Thoracic aorta (tissue), 2 donors: ENCODE measurements at regions not wholly inside any gene's neighbourhood (a gene's known extent, or its start where the extent isn't known, plus 50 kb on each side); places are given as distances from the start of the nearest gene placed in this dataset.

Source experiments
- ATAC-seq: fragments of 150-250 bp; one replicate; pipeline ENCODE4 v1.8.0; 2017; ENCODE audit warnings: low read depth; ENCODE audit not compliant: insufficient number of reproducible peaks, low FRiP score
- DNase-seq: peaks from one replicate; pipeline ENCODE4 v3.0.0-alpha.2; 2020; ENCODE audit warnings: low spot score
- H3K27ac ChIP-seq, 2 donors: fragments of 200-600 bp; sonication (generic); 1 replicate in 1 of 2; 2 replicates in 1 of 2; pipeline ENCODE4 v1.5.1; 2016; ENCODE audit warnings: mild to moderate bottlenecking in 2 of 2, moderate library complexity in 2 of 2
- H3K27me3 ChIP-seq: fragments of 200-600 bp; sonication (generic); replicated peaks from 2 replicates; pipeline ENCODE4 v1.6.0; 2016; ENCODE audit warnings: mild to moderate bottlenecking; ENCODE audit not compliant: insufficient read depth
- H3K36me3 ChIP-seq: fragments of 200-600 bp; sonication (generic); one replicate; pipeline ENCODE4 v1.5.1; 2016
- H3K4me1 ChIP-seq, 2 donors: fragments of 200-600 bp; sonication (generic); 1 replicate in 1 of 2; 2 replicates in 1 of 2; pipeline versions ENCODE4 v1.5.1 to v1.6.0; 2016; ENCODE audit warnings: low read depth in 2 of 2, mild to moderate bottlenecking in 1 of 2; ENCODE audit not compliant: control insufficient read depth in 1 of 2
- H3K4me3 ChIP-seq: fragments of 200-600 bp; sonication (generic); 2 replicates; pipeline ENCODE4 v1.5.1; 2016; ENCODE audit warnings: mild to moderate bottlenecking
- H3K9me3 ChIP-seq: fragments of 200-600 bp; sonication (generic); 2 replicates; pipeline ENCODE4 v1.5.1; 2016
- TF ChIP-seq, protein P1 (sequence below): fragments of 200-600 bp; sonication (generic); IDR thresholded peaks from one replicate; pipeline ENCODE4 v1.5.1; 2019; ENCODE audit warnings: antibody characterized with exemption

DNA sequence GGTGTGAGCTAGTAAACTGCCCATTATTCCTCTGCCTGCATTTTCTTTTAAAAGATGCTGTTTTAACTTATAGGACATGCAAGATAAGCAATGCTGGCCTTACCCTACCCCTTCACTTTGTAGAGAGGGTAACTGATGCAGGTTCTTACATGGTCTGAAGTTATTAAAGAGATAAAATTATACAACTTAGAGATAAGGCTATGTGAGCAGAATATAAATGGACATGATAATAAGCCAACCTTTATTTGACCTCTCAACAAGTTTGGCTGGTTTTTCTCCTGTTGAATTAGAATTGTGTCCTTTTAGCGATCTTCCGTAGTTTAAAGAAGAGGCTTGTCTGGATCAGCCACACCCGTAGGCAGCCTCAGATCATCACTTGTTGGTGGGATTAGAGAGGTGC, 377.0 kb downstream of the BTBD3 start:
- Histone ChIP-seq H3K4me1 (no peaks in the 10 kb centered on the region), H3K27me3 (no peaks in the 10 kb centered on the region), H3K36me3 (no peaks in the 10 kb centered on the region), H3K27ac (no peak overlapping the region), H3K9me3 (peaks cover 6% of the 10 kb centered on the region), H3K4me3 (no peak overlapping the region)
- ATAC-seq (no peak), DNase-seq (no peak)
- TF ChIP-seq, protein P1, sequence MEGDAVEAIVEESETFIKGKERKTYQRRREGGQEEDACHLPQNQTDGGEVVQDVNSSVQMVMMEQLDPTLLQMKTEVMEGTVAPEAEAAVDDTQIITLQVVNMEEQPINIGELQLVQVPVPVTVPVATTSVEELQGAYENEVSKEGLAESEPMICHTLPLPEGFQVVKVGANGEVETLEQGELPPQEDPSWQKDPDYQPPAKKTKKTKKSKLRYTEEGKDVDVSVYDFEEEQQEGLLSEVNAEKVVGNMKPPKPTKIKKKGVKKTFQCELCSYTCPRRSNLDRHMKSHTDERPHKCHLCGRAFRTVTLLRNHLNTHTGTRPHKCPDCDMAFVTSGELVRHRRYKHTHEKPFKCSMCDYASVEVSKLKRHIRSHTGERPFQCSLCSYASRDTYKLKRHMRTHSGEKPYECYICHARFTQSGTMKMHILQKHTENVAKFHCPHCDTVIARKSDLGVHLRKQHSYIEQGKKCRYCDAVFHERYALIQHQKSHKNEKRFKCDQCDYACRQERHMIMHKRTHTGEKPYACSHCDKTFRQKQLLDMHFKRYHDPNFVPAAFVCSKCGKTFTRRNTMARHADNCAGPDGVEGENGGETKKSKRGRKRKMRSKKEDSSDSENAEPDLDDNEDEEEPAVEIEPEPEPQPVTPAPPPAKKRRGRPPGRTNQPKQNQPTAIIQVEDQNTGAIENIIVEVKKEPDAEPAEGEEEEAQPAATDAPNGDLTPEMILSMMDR = no peak

DNA sequence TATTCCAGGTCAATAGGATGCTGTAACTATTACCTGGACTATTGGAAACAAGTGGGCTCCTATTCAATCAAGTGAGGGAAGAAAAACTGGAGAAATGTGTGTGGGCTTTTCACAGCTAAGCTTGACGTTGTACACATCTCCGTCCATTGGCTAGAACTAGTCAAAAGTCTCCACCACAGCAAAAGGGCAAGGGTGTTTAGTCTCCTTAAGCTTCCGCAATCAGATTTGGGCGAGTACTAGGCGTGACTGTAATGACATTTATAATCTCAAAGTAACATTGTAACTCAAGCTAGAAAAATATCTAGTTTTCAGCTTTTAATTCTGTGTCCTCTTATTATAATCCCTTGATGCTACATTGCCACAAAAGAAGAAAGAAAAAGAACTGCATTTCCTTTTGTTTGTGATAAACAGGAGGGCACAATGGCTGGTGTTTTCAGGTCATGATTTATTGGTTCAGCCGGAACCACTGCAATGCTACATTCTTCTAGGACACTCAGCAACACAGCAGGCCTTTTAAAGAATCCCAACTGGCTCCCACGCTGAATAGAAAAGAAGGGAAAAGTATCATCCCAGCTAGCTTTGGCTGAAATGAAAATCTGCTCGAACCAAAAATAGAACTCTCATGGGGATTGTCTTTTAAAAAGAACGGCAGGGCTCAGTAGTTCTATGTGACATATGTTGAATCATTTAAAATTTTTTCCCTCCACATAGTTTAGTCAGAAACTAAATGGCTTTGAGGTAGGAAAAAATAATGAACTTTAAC, 387.7 kb downstream of the BTBD3 start:
- no peaks in the 10 kb centered on the region for H3K4me1 ChIP-seq
- H3K4me3 ChIP-seq = no peak overlapping the region
- H3K9me3 ChIP-seq = no peaks in the 10 kb centered on the region
- no peaks in the 10 kb centered on the region for H3K27me3 ChIP-seq
- ATAC-seq = no peak
- no peaks in the 10 kb centered on the region for H3K36me3 ChIP-seq
- DNase-seq = no peak
- TF ChIP-seq, protein P1 = no peak
- H3K27ac ChIP-seq = no peak overlapping the region

GRCh38 chr20:12306107-12306506, 388.4 kb downstream of the BTBD3 start:
- H3K4me1 ChIP-seq = no peaks in the 10 kb centered on the region
- no peaks in the 10 kb centered on the region for H3K9me3 ChIP-seq
- H3K27me3 ChIP-seq = no peaks in the 10 kb centered on the region
- no peak overlapping the region for H3K27ac ChIP-seq
- no peak overlapping the region for H3K4me3 ChIP-seq
- ATAC-seq (no peak), DNase-seq (no peak)
- TF ChIP-seq, protein P1 = no peak
- H3K36me3 ChIP-seq = no peaks in the 10 kb centered on the region

DNA sequence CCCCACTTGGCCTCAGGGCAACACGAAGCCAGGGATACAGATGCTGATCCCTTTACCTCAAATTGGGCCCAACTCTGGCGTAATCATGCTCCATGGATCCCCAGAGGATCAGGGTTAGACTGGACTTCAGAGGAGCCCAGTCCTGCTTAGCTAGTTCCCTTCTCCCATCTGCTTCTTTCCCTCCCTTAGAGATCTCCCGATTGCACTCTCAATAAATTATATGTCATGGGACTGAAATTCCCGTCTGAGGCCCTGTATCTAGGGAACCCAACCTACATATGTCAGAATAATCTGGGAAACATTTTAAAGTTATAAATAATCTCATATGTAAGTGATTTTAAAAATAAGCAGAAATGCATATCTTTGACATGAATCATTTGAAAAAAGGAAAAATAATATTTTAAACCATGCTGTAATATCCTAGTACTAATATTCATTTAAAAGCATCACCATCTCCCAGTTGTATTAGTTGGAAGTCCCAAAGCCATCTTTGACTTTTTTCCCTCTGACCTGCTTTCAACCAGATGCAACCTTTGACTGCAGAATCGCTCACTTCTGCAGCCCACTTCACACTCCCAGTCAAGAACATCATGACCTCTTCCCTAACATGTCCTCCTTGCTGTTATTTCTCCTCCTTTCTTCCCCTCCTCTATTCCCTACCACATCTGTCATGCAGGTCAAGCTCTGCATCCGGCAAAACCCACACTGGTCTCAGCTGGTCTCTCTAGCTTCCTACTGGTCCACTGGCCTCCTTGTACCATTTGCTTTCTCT, 393.6 kb downstream of the BTBD3 start:
- Histone ChIP-seq H3K4me1 (no peaks in the 10 kb centered on the region), H3K27ac (no peak overlapping the region), H3K9me3 (no peaks in the 10 kb centered on the region), H3K27me3 (no peaks in the 10 kb centered on the region), H3K4me3 (no peak overlapping the region), H3K36me3 (no peaks in the 10 kb centered on the region)
- TF ChIP-seq, protein P1 = no peak
- no peak for DNase-seq
- no peak for ATAC-seq

DNA sequence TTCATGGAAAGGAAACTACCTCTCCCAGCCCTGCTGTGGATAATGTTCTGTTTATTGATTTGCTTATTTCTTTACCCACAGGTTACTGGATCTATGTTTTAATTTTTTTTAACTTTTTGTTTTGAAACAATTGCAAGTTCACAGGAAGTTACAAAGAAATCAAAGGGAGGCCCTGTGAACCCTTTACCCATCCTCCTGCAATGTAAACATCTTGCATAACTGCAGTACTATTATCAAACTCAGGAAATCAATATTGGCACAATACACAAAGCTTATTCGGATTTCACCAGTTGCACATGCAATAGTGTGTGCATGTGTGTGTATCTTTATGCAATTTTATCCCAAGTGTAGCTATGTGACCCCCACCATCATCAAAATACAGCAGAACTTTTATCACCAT, 398.0 kb downstream of the BTBD3 start:
- H3K27ac ChIP-seq = no peak overlapping the region
- TF ChIP-seq, protein P1 = no peak

More for the DNA sequence above, 398.0 kb downstream of the BTBD3 start:
- H3K27me3 ChIP-seq = no peaks in the 10 kb centered on the region
- no peaks in the 10 kb centered on the region for H3K36me3 ChIP-seq
- H3K4me3 ChIP-seq = no peak overlapping the region
- no peak for ATAC-seq
- no peaks in the 10 kb centered on the region for H3K4me1 ChIP-seq
- no peak for DNase-seq
- no peaks in the 10 kb centered on the region for H3K9me3 ChIP-seq
